CD1c-positive myeloid dendritic cell (primary cell): ENCODE measurements at regions not wholly inside any gene's neighbourhood (a gene's known extent, or its start where the extent isn't known, plus 50 kb on each side); places are given as distances from the start of the nearest gene placed in this dataset.
"Not testable (repeated sequence)": the region's sequence is repeated elsewhere in the genome, so short reads cannot be mapped to it uniquely, and the experiment has no call there.

Experiments
- DNase-seq: peaks from one replicate; pipeline ENCODE4 v3.0.0-alpha.2; 2016; ENCODE audit errors: extremely low spot score

GRCh38 chr5:155616779-155617392 lies 603.3 kb downstream of the KIF4B start:
- DNase-seq: peak; percentile 16

- DNase-seq: no peak
Measured at GRCh38 chr5:155619688-155620087, 606.1 kb downstream of the KIF4B start.

GRCh38 chr5:155620821-155621410 lies 607.4 kb downstream of the KIF4B start:
- no peak for DNase-seq

- DNase-seq: no peak
Measured at GRCh38 chr5:155624597-155625241, 611.2 kb downstream of the KIF4B start.

GRCh38 chr5:155625315-155625714 lies 611.8 kb downstream of the KIF4B start:
- no peak for DNase-seq

- no peak for DNase-seq
Measured at GRCh38 chr5:155625897-155626543, 612.5 kb downstream of the KIF4B start.

GRCh38 chr5:155626592-155626991 lies 613.0 kb downstream of the KIF4B start:
- no peak for DNase-seq

GRCh38 chr5:155628346-155628745 lies 614.8 kb downstream of the KIF4B start:
- no peak for DNase-seq

GRCh38 chr5:155629597-155629996 lies 616.0 kb downstream of the KIF4B start:
- no peak for DNase-seq

- DNase-seq: no peak
Measured at GRCh38 chr5:155631116-155631515, 617.6 kb downstream of the KIF4B start.

- DNase-seq: no peak
Measured at GRCh38 chr5:155633338-155633957, 619.9 kb downstream of the KIF4B start.

GRCh38 chr5:155649666-155650065 lies 636.1 kb downstream of the KIF4B start:
- DNase-seq: no peak

GRCh38 chr5:155655569-155655968 lies 642.0 kb downstream of the KIF4B start:
- no peak for DNase-seq

GRCh38 chr5:155661859-155662258 lies 648.3 kb downstream of the KIF4B start:
- DNase-seq: no peak

GRCh38 chr5:155665361-155665760 lies 651.8 kb downstream of the KIF4B start:
- DNase-seq: no peak

GRCh38 chr5:155672001-155672400 lies 655.0 kb upstream of the SGCD start:
- not testable (repeated sequence) for DNase-seq

GRCh38 chr5:155676967-155677366 lies 650.0 kb upstream of the SGCD start:
- no peak for DNase-seq

- DNase-seq: no peak
Measured at GRCh38 chr5:155678371-155678770, 648.6 kb upstream of the SGCD start.

- DNase-seq: no peak
Measured at GRCh38 chr5:155679530-155679929, 647.4 kb upstream of the SGCD start.

GRCh38 chr5:155684417-155684816 lies 642.5 kb upstream of the SGCD start:
- DNase-seq: no peak

- no peak for DNase-seq
Measured at GRCh38 chr5:155686131-155686530, 640.8 kb upstream of the SGCD start.

GRCh38 chr5:155689406-155689805 lies 637.6 kb upstream of the SGCD start:
- no peak for DNase-seq
